ENCODE measurements at regions not wholly inside any gene's neighbourhood (a gene's known extent, or its start where the extent isn't known, plus 50 kb on each side); places are given as distances from the start of the nearest gene placed in this dataset.
"Not testable (repeated sequence)": the region's sequence is repeated elsewhere in the genome, so short reads cannot be mapped to it uniquely, and the experiment has no call there.

- POLR2A ChIA-PET: no interaction called here
- H3K27me3 ChIP-seq (ENCODE audit: control insufficient read depth, insufficient read depth, low read length): no peaks in the 10 kb centered on the region
Observed at GRCh38 chrX:127708155-127708554, 344.0 kb downstream of the ACTRT1 start.

GRCh38 chrX:127702527-127702926 lies 349.7 kb downstream of the ACTRT1 start:
- no peak overlapping the region for H3K4me3 ChIP-seq (ENCODE audit: low read depth, low read length)
- DNase-seq (ENCODE audit: low read depth, low spot score): no peak
- no peak overlapping the region for H3K27ac ChIP-seq (ENCODE audit: low read depth, low read length)
- ChIA-PET POLR2A (no interaction called here), CTCF (no interaction called here)
- no peaks in the 10 kb centered on the region for H3K27me3 ChIP-seq (ENCODE audit: control insufficient read depth, insufficient read depth, low read length)
- TF ChIP-seq, protein P1, sequence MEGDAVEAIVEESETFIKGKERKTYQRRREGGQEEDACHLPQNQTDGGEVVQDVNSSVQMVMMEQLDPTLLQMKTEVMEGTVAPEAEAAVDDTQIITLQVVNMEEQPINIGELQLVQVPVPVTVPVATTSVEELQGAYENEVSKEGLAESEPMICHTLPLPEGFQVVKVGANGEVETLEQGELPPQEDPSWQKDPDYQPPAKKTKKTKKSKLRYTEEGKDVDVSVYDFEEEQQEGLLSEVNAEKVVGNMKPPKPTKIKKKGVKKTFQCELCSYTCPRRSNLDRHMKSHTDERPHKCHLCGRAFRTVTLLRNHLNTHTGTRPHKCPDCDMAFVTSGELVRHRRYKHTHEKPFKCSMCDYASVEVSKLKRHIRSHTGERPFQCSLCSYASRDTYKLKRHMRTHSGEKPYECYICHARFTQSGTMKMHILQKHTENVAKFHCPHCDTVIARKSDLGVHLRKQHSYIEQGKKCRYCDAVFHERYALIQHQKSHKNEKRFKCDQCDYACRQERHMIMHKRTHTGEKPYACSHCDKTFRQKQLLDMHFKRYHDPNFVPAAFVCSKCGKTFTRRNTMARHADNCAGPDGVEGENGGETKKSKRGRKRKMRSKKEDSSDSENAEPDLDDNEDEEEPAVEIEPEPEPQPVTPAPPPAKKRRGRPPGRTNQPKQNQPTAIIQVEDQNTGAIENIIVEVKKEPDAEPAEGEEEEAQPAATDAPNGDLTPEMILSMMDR (IDR thresholded peaks at IDR 0.05; ENCODE audit: low read depth, low read length): no peak
- no peaks in the 10 kb centered on the region for H3K9me3 ChIP-seq (ENCODE audit: control insufficient read depth, insufficient read depth, low read length)

More at GRCh38 chrX:127708155-127708554, 344.0 kb downstream of the ACTRT1 start:
- Histone ChIP-seq H3K27ac (ENCODE audit: low read depth, low read length) (no peak overlapping the region), H3K9me3 (ENCODE audit: control insufficient read depth, insufficient read depth, low read length) (no peaks in the 10 kb centered on the region), H3K4me3 (ENCODE audit: low read depth, low read length) (no peak overlapping the region)
- TF ChIP-seq, protein P1 (IDR thresholded peaks at IDR 0.05; ENCODE audit: low read depth, low read length): no peak
- CTCF ChIA-PET: no interaction called here
- no peak for DNase-seq (ENCODE audit: low read depth, low spot score)

- CTCF ChIA-PET; DNase-seq (ENCODE audit: low read depth, low spot score); H3K4me3 ChIP-seq (ENCODE audit: low read depth, low read length); POLR2A ChIA-PET; H3K27ac ChIP-seq (ENCODE audit: low read depth, low read length); H3K27me3 ChIP-seq (ENCODE audit: control insufficient read depth, insufficient read depth, low read length): not testable (repeated sequence)
- H3K9me3 ChIP-seq (ENCODE audit: control insufficient read depth, insufficient read depth, low read length): peaks cover 14% of the 10 kb centered on the region
Observed at GRCh38 chrX:127662942-127663341, 389.3 kb downstream of the ACTRT1 start.

DNA sequence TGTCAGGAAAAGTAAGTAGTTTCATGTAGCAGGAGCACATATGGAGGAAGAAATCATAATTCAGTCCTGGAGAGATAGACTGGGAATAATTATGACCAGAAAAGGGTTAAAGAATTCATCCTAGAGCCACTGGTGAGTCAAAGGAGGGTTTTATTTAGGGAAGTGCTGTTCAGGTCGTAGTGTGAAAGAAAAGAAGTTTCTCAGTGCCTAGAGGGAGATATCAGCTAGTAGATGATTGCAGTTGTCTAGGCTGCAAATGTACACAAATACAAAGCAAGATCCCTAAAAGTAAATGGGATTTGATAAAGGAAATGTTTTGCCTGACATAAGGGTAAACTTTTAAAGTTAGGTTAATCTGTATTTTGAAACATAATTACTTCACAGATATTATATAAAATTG lies 403.2 kb downstream of the ACTRT1 start:
- H3K27me3 ChIP-seq (ENCODE audit: control insufficient read depth, insufficient read depth, low read length): no peaks in the 10 kb centered on the region
- CTCF ChIA-PET: no interaction called here
- DNase-seq (ENCODE audit: low read depth, low spot score): no peak
- no peak overlapping the region for H3K4me3 ChIP-seq (ENCODE audit: low read depth, low read length)
- POLR2A ChIA-PET: no interaction called here
- no peaks in the 10 kb centered on the region for H3K9me3 ChIP-seq (ENCODE audit: control insufficient read depth, insufficient read depth, low read length)
- TF ChIP-seq, protein P1 (IDR thresholded peaks at IDR 0.05; ENCODE audit: low read depth, low read length): no peak
- H3K27ac ChIP-seq (ENCODE audit: low read depth, low read length): no peak overlapping the region

GRCh38 chrX:127621780-127622179 lies 430.4 kb downstream of the ACTRT1 start:
- Histone ChIP-seq H3K9me3 (ENCODE audit: control insufficient read depth, insufficient read depth, low read length) (0 out of 2 replicates have a peak, but pooled peaks cover 1% of the 10 kb centered on the region), H3K27ac (ENCODE audit: low read depth, low read length) (no peak overlapping the region), H3K4me3 (ENCODE audit: low read depth, low read length) (no peak overlapping the region), H3K27me3 (ENCODE audit: control insufficient read depth, insufficient read depth, low read length) (no peaks in the 10 kb centered on the region)
- TF ChIP-seq, protein P1 (IDR thresholded peaks at IDR 0.05; ENCODE audit: low read depth, low read length): no peak
- DNase-seq (ENCODE audit: low read depth, low spot score): no peak
- CTCF ChIA-PET: no interaction called here
- POLR2A ChIA-PET: no interaction called here

DNA sequence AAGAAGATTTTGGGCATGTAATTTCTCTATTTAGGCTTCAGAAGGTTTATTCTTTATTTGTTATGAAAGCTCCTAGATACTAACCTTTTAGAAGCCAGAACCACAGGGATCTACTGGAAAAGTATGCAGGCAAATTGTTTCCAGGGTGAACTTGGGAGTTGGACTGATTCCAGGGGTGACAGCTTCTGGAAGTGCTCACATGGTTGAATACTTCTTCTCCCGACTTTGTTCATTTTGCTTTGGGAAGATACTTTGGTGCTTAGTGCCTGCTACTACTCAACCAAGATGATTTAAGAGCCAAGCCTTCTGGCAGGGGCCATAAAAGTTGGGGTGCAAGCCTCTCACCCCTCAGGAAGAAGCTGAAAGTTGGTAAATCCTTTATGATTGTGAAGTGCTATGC lies 445.6 kb downstream of the ACTRT1 start:
- POLR2A ChIA-PET: no interaction called here

More for the DNA sequence above, 445.6 kb downstream of the ACTRT1 start:
- Histone ChIP-seq H3K9me3 (ENCODE audit: control insufficient read depth, insufficient read depth, low read length) (no peaks in the 10 kb centered on the region; the same call in 1 of the 2 replicates), H3K27ac (ENCODE audit: low read depth, low read length) (no peak overlapping the region), H3K4me3 (ENCODE audit: low read depth, low read length) (no peak overlapping the region), H3K27me3 (ENCODE audit: control insufficient read depth, insufficient read depth, low read length) (no peaks in the 10 kb centered on the region)
- TF ChIP-seq, protein P1 (IDR thresholded peaks at IDR 0.05; ENCODE audit: low read depth, low read length): no peak
- CTCF ChIA-PET: no interaction called here
- DNase-seq (ENCODE audit: low read depth, low spot score): no peak

Data from AG04450 (cell line).